GF-D8 (cell line): ENCODE measurements at regions not wholly inside any gene's neighbourhood (a gene's known extent, or its start where the extent isn't known, plus 50 kb on each side); places are given as distances from the start of the nearest gene placed in this dataset.

Experiments
- DNase-seq: peaks from one replicate; lab custom pipeline; 2025; lab: John Stamatoyannopoulos, UW

DNA sequence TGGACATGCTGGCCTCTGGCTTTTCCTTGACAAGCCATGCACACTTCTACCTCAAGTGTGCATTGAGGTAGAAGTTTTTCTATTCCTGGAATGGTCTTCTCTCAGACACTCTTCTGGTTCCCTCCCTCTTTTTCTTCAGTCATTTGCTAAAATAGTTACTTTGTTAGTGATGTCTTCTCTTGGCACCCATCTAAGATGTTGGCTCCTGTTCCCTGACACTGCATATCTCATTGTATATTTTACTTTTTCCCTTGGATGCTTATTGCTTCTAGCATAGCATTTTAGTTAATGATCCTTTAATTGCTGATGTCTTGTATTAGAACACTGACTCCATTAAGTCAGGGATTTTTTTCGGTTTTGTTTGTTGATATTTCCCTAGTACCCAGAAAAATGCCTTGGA lies 758.7 kb upstream of the NRSN1 start:
- no peak for DNase-seq

DNA sequence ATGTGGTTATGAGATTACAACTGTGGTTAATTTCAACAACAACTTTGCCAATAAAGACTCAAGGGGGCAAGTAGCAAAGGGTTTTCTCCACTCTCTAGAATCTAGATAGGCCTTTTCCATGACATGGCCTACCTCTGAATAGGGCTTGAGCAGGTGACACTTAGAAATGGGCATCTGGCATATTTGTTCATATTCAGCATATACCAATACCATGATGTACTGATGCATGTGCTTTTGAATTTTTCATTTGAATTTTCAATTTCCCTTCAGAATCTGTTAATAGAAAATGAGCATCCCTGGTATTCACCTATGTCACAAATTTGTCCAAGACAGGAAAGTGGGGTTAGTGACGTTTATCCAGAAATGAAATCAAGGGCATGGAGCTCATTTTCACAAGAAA lies 757.5 kb upstream of the NRSN1 start:
- DNase-seq: no peak

DNA sequence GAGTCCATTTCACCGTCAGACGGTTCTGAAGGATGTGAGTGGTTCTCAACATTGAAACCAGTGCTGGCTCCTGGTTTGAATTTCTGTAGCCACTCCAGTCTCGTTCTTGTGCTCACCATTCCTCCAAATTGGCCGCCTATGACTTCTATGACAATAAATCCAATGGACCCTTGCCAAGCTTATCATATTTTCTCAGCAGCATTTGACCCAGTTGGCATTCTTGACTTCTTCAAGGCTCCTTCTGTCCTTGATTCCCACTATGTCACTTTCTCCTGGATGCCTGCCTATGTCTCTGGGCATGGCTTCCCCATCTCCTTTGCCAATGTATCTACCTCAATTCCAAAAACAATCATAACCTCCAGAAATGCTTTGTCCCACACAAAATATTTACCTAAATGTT lies 756.0 kb upstream of the NRSN1 start:
- DNase-seq: no peak

DNA sequence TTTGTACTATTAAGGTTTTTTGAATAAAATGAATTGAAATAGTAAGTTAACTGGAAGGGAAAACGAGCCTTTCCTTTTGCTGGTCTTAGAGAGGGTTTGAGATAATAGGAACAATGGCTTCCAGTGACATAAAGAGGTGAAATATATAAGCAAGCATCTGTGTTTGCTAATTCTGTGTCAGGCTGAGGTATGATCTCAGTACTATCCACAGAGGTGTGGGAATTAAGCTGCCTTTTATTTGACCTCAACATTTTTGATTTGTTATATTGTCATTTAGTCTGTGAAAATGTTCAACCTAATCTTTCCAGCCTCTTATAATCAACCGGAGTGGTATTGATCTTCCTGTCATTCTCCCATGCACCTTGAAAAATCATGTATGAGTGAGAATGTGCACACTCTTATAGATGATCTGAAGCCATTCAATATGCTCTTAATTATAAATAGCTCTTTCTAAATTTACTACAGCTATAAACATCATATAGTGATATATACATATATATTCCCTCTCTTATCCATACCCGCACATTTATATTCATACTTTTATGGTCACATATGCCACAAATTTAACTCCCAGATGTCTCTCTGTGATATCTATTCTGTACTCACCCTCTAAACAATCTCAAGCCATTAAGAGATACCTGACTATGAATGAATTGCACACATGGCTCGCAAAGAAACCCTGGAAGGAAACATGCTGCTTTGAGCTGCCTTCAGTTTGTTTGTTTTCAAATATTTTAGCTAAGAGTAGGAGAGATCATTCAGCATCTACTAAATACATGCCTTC lies 754.7 kb upstream of the NRSN1 start:
- no peak for DNase-seq

DNA sequence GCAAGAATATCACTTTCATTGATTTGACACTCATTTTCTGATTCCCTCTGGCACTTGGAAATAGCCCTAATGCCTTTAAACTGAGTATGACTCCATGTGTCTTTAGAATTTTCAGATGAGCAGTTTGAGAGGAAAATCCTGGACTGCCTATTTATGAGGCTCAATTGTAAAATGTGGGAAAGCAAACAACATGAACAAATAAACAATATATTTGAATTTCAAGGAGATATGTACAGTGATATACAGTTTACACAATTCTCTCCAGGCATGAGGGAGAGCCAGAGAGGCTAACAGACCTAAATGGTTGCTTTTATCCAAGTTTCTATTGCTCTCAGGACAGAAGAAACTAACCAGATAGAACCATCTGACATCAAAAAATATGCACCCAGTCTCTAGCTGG lies 748.2 kb upstream of the NRSN1 start:
- no peak for DNase-seq

DNA sequence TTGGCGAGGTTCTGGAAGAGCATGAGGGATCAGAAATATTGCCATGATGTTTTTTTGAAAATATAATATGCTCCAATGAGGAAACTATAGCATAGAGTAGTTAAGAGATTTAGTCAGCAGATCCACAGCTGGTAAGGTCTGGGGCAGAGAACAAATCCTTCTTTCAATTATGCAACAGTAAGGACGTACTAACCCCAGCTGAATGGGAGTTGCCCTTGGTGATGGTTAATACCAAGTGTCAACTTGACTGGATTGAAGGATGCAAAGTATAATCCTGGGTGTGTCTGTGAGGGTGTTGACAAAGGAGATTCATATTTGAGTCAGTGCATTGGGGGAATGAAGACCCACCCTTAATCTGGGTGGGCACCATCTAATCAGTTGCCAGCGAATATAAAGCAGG lies 745.5 kb upstream of the NRSN1 start:
- DNase-seq: no peak

DNA sequence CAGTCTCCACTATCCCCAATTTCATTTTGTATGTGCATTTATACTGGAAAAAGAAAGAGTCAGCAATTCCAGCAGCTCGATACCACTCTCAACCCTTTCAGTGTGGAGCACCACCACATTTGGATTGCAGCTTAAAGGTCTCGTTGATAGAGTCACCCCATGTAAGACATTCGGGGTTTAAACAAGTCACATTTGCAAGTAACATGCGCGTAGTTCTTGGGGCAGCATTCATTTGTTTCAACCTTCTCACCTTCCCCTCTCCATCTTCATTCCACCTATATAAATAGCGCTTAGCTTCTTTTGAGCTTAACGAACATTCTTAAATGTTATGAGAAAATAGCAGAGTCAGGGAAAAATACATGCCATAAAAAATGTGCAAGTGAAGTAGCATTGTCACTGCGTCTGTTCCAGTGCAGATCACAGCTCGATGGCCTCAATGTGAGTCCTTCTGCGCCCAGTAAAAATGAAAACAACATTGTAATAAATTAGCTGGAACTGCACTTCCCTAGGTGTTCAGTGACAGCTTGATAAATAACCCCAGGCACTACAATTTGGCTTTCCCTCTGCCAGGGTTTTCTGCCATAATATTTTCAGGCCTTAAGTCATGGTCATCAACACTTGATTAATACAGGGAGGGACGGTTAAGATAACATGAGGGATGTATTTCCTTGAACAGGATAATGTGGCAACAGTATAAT lies 737.8 kb upstream of the NRSN1 start:
- no peak for DNase-seq

DNA sequence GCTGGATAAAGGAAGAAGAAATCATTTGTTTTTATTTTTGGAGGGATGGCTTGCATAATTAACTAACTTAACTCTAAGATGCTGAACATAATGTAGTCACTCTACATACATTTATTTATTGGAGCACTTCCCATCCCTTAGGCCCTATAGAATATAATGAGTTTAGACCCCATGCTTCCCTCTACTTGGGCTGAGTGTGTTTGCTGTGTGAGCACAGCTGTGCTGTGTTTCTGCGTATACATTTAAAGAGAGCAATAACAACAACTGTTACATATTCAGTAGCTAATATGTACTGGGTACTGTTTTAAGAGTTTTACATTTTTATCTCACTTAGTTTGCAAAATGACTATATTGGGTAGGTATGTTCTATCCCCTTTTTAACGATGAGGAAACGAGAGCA lies 736.6 kb upstream of the NRSN1 start:
- DNase-seq: no peak

DNA sequence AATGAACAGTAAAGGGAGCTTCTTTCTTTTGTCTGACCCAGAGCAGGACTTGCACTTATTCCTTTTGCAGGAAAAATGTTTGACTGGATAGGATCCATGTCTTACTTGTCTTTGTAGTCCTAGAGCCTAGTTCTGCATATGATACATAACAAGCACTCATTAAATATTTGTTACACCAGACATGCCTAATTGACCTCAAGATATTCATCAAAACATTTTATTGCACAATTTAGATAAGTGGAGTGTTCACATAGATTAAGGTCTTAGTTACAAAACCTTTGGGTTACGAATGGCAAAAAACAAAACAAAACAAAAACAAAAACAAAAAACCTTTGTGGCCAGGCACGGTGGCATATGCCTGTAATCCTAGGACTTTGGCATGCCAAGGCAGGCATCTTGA lies 735.8 kb upstream of the NRSN1 start:
- DNase-seq: no peak

DNA sequence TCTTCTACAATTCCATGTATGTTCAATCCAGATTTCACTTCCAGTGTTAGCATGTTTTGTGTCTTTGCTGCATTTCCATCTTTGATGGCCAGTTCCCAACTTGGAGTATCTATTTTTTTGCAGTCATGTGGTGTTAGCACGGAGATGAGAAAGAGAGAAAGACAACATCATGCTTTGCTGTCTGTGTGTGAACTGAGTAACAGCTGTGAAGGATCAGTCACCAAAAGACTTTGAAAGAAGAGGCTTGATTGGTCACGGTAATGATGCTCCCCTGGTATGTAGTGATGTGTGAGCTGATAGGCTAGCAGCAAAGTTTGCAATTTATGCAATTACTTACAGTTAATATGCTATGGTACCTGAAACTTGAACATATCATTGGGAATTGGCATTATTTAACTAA lies 731.3 kb upstream of the NRSN1 start:
- DNase-seq: no peak

DNA sequence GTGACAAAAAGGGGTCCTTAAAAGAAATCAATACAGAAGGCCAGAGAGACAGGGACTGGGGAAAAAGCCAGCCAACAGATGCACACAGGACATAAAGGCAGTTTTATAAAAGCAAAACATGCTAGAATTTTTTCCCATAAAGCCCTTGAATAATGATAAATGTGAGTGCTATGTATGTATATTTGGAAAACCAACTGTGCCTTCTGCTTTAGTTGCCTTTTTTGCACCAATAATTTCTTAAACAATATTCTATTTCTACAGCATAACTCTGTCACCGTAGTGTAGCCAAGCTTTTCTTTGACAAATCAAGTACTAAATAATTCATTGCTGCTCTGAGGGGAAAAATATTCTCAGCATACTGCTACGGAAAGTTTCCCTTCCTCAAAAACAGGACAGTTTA lies 730.6 kb upstream of the NRSN1 start:
- no peak for DNase-seq

DNA sequence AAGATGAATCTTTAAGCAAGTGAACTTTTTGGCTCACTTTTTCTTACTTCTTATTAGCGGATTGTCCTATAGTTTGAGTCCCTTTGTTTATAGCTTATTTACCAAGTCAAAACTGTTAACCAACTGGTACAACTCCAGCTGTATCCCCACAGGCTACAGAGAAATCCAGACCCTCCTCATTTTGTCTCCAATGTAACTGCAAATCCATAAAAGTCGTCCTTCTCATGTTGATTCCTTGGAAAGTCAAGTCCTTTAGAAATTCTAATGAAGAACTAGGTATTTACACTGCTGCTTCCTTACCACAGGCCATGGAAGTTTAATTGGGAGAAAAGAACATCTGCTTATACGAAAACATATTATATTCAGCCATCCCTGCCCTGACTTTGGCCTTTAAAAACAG lies 729.1 kb upstream of the NRSN1 start:
- DNase-seq: no peak

DNA sequence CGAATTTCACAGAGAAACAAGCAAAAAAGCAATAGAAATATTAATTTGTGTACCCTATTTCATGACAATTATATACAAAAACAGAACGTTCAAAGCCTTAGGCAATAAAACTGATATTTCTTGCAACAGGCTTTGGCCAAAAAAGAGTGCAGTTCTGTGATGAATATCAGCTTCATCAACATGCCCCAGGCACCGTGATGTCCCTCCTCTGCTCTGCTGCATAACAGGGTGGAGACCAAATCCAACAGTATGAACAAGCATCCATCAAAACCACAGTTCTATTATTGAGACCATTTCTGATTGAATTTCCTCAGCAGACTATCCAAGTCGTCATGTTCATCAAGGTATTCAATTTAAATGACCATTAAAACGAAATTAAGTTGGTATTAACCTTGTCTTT lies 722.6 kb upstream of the NRSN1 start:
- DNase-seq: no peak

DNA sequence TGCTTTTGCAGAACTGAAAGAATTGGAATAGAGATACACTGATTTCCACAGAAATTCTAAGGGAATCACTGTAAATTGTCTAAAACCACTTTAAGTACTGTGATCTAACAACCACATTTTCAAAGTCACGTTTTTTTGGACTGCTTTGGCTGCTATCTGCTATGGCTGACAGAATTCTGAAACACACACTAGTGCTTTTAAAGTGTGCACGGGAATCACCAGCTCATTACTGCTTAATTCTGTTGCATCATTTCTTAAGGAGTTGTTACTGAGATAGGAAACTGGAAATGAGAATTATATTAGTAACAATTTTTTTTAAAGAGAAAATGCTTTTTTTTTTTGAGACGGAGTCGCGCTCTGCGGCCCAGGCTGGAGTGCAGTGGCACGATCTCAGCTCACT lies 716.5 kb upstream of the NRSN1 start:
- no peak for DNase-seq

DNA sequence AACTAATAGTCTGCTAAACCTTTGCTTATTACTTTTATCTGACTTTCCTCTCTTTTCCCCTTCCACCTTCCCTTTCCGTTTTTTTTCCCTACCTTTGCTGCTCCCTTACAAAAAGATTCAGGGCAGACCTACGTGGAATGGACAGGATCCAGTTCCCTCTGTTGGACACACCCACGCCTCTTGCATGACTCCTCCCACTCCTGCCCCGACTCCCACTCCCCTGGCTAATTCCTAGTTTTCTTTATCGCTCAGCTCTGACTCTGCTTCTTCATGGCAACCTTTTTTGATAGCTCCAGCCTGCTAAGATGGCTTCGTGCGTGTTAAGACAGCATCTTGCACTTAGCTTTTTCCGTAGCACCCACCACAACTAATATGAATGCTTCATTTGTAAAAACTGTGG lies 715.6 kb upstream of the NRSN1 start:
- DNase-seq: no peak

DNA sequence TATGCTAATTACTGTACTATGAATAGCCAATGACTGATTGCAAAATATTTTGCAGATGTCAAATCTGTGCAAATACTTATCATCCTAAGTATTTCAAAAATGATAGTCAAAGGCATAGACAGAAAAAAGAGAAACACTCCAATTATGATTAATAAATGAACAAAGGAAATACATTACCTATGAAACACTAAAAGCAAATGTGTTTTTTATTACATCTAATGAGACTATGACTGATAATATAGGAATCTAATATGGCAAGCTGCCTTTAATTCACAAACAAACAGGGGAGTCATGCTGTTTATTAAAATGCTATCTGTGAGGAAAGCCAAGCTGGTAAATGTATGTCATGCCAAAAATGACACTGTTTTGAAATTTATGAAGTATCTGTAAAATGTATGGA lies 713.2 kb upstream of the NRSN1 start:
- no peak for DNase-seq

DNA sequence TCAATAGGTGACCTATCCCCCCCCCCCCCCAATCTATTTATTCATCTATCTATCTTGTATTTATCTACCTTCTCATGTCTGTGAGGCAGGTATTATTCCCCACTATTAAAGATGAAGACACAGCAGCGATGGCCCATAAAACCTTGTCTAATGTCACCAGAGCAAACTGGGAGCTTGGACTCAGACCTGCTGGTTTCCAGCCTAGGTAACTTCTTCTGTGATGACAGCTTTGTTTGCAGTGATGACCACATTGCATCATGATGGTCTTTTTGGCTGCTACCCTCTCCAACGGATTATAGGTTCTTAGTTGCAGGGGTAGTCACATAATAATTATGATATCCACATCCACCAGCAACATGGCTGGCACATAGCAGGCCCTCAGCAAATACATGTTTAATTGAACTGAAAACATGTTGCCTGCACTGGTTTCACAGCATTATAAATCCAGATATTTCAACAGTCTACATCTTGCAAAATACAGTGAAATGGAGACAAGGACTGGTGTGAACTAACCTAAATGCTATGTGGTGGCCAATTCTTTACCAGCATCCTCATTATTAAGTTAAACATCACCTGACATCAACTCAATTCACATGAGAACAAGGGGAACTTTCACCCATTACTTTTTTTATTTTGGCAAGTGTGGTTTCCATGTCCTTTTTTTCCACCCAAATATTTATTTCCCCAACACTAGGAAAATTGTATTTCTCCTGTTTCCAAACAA lies 712.5 kb upstream of the NRSN1 start:
- DNase-seq: no peak

DNA sequence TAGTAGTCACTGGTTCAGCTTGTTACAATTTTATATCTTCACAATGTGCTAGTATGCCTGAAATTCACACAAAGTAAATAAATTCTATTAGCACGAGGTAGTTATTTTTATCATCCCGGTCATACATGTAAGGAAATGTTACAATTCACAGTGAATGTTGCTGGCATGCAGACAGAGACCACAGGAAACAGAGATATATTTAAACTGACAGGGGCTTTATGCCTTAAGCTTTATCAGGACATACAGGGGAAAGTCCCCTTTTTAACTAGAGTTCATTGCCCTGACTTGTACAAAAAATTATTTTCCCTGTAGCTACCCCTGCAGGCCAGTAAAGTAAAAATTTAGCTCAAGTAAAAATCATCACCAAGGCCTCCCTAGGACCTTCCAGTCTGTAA lies 712.0 kb upstream of the NRSN1 start:
- no peak for DNase-seq

DNA sequence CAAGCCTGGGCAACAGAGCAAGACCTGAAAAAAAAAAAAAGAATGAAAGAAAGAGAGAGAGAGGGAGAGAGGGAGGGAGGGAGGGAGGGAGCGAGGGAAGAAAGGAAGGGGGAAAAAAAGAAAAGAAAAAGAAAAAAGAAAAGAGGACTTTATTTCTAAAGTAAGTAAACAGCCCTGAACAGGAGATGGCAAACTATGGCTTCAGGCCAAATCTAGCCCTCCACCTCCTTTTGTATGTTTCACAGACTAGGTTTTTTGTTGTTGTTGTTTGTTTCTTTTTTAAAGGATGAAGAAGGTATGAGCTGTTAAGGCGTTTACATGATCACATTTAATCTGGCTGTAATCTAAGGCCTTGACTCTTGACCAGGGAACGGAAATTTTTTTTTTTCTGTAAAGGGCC lies 711.1 kb upstream of the NRSN1 start:
- DNase-seq: no peak

DNA sequence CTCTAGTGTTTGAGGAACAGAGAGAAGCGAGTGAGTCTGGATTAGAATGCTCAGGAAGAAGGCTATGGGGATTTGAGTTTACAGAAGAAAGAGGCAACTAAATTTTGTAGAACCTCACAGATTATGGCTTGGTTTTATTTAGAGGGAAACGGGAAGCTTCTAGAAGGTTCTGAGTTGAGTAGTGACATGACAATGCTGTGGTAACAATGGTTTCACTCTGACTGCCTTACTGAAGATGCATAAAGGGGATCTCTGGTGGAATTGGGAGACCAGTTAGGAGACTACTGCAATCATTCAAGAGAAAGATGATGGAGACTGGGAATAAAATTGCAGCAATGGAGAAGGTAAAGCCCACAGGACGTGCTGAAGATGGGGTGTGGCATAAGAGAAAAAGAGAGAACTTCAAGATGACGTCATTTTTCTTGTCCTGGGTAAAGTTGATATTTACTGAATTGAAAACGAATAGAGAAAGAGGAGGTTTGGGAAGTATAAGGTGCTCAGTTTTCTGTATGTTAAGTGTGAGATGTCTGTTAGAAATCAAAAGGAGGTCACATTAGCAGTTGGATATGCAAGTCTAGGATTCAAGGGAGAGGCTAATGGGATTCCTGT lies 710.1 kb upstream of the NRSN1 start:
- DNase-seq: no peak

DNA sequence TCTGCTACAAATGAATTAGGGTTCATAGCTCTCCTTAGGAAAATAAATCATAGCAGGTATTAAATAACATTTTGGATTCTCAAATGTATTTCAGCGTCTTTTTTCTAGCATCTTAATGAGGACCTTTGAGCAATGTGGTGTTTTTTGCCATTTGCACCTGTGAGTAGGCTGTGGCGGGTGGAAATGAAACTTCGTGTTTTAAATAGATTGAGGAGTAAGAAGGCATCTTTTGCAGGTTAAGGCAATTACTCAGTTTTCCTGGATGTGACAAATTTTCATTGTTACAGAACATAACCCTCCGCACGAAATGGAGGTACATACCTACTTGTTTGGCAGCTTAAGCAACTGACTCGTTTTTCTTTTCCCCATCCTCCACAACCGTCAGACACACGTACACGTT lies 708.9 kb upstream of the NRSN1 start:
- no peak for DNase-seq

DNA sequence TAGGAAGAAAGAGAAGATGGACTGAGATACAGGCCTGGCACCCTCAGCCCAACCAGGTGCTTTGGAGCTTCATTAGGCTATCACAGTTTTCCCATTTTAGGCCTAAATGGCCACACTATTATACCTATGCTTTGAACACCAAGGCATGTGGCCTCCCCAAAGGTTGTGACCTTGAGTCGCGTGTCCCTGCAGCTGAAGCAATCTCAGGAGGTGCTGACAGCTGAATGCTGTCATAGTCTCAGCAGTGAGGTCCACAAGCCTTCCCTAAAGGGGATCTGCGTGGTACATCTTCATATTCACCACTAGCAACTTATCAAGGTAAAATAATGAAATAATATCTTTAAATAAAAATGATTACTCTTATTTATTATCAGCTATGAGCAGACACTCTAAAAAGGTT lies 707.9 kb upstream of the NRSN1 start:
- no peak for DNase-seq

DNA sequence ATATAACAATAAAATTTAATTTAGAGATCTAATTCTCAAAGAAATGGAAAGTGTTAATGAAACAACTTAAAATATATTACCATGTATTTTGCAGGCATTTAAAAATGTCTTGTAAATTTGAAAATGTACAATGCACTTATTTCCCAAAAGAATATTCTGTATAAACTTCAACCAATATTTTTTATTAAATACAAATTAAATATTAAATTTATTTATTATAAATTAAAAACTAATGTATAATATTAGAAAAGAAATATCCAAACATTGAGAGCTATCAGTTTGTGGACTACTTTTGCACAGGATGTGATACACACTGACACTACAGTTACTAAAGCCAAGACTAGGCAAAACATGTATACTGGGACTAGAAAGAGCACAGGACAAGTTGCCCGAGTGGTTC lies 707.0 kb upstream of the NRSN1 start:
- DNase-seq: no peak
